ENCODE measurements at regions not wholly inside any gene's neighbourhood (a gene's known extent, or its start where the extent isn't known, plus 50 kb on each side); places are given as distances from the start of the nearest gene placed in this dataset.

GRCh38 chr7:12751764-12752163 is 64.3 kb downstream of the ARL4A start:
- H3K4me3 ChIP-seq: no peak overlapping the region
- no peaks in the 10 kb centered on the region for H3K9me3 ChIP-seq
- intact Hi-C loops (cut with DNase I; ENCODE audit: low total_unique reads): no loop called here
- peaks cover 0 to 7% (median 0%) of the 10 kb centered on the region in 4 donors for H3K4me1 ChIP-seq
- no peaks in the 10 kb centered on the region for H3K27me3 ChIP-seq
- no peak overlapping the region for H3K27ac ChIP-seq
- TF ChIP-seq CTCF (IDR thresholded peaks at IDR 0.05): no peak
- H3K36me3 ChIP-seq: no peaks in the 10 kb centered on the region
- DNase-seq: no peak

GRCh38 chr7:12754179-12754578 is 66.7 kb downstream of the ARL4A start:
- intact Hi-C loops (cut with DNase I; ENCODE audit: low total_unique reads): no loop called here
- no peak for DNase-seq
- H3K36me3 ChIP-seq: no peaks in the 10 kb centered on the region
- H3K27ac ChIP-seq: no peak overlapping the region
- TF ChIP-seq CTCF (IDR thresholded peaks at IDR 0.05): no peak
- H3K4me3 ChIP-seq: no peak overlapping the region
- peaks cover 0 to 7% (median 0%) of the 10 kb centered on the region in 4 donors for H3K4me1 ChIP-seq
- no peaks in the 10 kb centered on the region for H3K27me3 ChIP-seq
- H3K9me3 ChIP-seq: no peaks in the 10 kb centered on the region

GRCh38 chr7:12756821-12757220 is 69.4 kb downstream of the ARL4A start:
- Histone ChIP-seq H3K4me1 (peaks cover 0 to 7% (median 0%) of the 10 kb centered on the region in 4 donors), H3K36me3 (no peaks in the 10 kb centered on the region), H3K4me3 (no peak overlapping the region), H3K9me3 (no peaks in the 10 kb centered on the region), H3K27ac (no peak overlapping the region), H3K27me3 (no peaks in the 10 kb centered on the region)
- intact Hi-C loops (cut with DNase I; ENCODE audit: low total_unique reads): no loop called here
- no peak for TF ChIP-seq CTCF (IDR thresholded peaks at IDR 0.05)
- no peak for DNase-seq

- H3K27me3 ChIP-seq: no peaks in the 10 kb centered on the region
- peaks cover 0 to 7% (median 0%) of the 10 kb centered on the region in 4 donors for H3K4me1 ChIP-seq
- no peak for DNase-seq
- no peak overlapping the region for H3K27ac ChIP-seq
- H3K36me3 ChIP-seq: no peaks in the 10 kb centered on the region
- TF ChIP-seq CTCF (IDR thresholded peaks at IDR 0.05): no peak
- intact Hi-C loops (cut with DNase I; ENCODE audit: low total_unique reads): no loop called here
- no peak overlapping the region for H3K4me3 ChIP-seq
- no peaks in the 10 kb centered on the region for H3K9me3 ChIP-seq
Observed at GRCh38 chr7:12757443-12757842, 70.0 kb downstream of the ARL4A start.

- Histone ChIP-seq H3K36me3 (no peaks in the 10 kb centered on the region), H3K4me3 (no peak overlapping the region), H3K9me3 (no peaks in the 10 kb centered on the region), H3K4me1 (peaks cover 0 to 4% (median 0%) of the 10 kb centered on the region in 4 donors), H3K27ac (no peak overlapping the region), H3K27me3 (no peaks in the 10 kb centered on the region)
- no peak for TF ChIP-seq CTCF (IDR thresholded peaks at IDR 0.05)
- intact Hi-C loops (cut with DNase I; ENCODE audit: low total_unique reads): no loop called here
- DNase-seq: no peak
Observed at GRCh38 chr7:12759151-12759550, 71.7 kb downstream of the ARL4A start.

GRCh38 chr7:12761111-12761510 is 73.7 kb downstream of the ARL4A start:
- intact Hi-C loops (cut with DNase I; ENCODE audit: low total_unique reads): no loop called here
- Histone ChIP-seq H3K27me3 (no peaks in the 10 kb centered on the region), H3K4me1 (no peaks in the 10 kb centered on the region), H3K27ac (no peak overlapping the region), H3K4me3 (no peak overlapping the region), H3K9me3 (no peaks in the 10 kb centered on the region), H3K36me3 (no peaks in the 10 kb centered on the region)
- no peak for TF ChIP-seq CTCF (IDR thresholded peaks at IDR 0.05)
- no peak for DNase-seq
